Daoy (cell line): ENCODE measurements at regions not wholly inside any gene's neighbourhood (a gene's known extent, or its start where the extent isn't known, plus 50 kb on each side); places are given as distances from the start of the nearest gene placed in this dataset.

Experiments used
- DNase-seq: peaks from one replicate; pipeline ENCODE4 v3.0.0-alpha.2; 2015; ENCODE audit warnings: low read depth

- DNase-seq = no peak
Measured at GRCh38 chr4:25528391-25528790, 127.3 kb upstream of the SLC34A2 start.

GRCh38 chr4:25531272-25531671, 124.4 kb upstream of the SLC34A2 start:
- DNase-seq = no peak

- DNase-seq = no peak
Measured at GRCh38 chr4:25532591-25532990, 123.1 kb upstream of the SLC34A2 start.

- no peak for DNase-seq
Measured at GRCh38 chr4:25533256-25533655, 122.4 kb upstream of the SLC34A2 start.

- DNase-seq = peak; percentile 17
Measured at GRCh38 chr4:25535278-25535677, 120.4 kb upstream of the SLC34A2 start.

GRCh38 chr4:25535701-25536473, 119.8 kb upstream of the SLC34A2 start:
- no peak for DNase-seq

- no peak for DNase-seq
Measured at GRCh38 chr4:25536564-25537320, 118.9 kb upstream of the SLC34A2 start.

- no peak for DNase-seq
Measured at GRCh38 chr4:25538430-25538829, 117.2 kb upstream of the SLC34A2 start.

GRCh38 chr4:25539241-25539640, 116.4 kb upstream of the SLC34A2 start:
- DNase-seq = no peak

GRCh38 chr4:25540734-25541133, 114.9 kb upstream of the SLC34A2 start:
- no peak for DNase-seq

GRCh38 chr4:25547343-25547742, 108.3 kb upstream of the SLC34A2 start:
- no peak for DNase-seq

GRCh38 chr4:25549413-25549812, 106.2 kb upstream of the SLC34A2 start:
- DNase-seq = no peak

GRCh38 chr4:25550376-25551030, 105.1 kb upstream of the SLC34A2 start:
- no peak for DNase-seq

GRCh38 chr4:25551605-25552004, 104.0 kb upstream of the SLC34A2 start:
- DNase-seq = no peak

- DNase-seq = no peak
Measured at GRCh38 chr4:25552580-25553271, 102.9 kb upstream of the SLC34A2 start.

GRCh38 chr4:25559508-25559907, 96.1 kb upstream of the SLC34A2 start:
- DNase-seq = no peak

- DNase-seq = no peak
Measured at GRCh38 chr4:25560605-25561004, 95.0 kb upstream of the SLC34A2 start.

GRCh38 chr4:25563071-25563564, 92.5 kb upstream of the SLC34A2 start:
- peak; percentile 11 for DNase-seq

GRCh38 chr4:25564836-25565235, 90.8 kb upstream of the SLC34A2 start:
- no peak for DNase-seq

- DNase-seq = no peak
Measured at GRCh38 chr4:25567253-25567652, 88.4 kb upstream of the SLC34A2 start.

GRCh38 chr4:25569716-25570115, 85.9 kb upstream of the SLC34A2 start:
- DNase-seq = no peak

- no peak for DNase-seq
Measured at GRCh38 chr4:25575611-25576010, 80.0 kb upstream of the SLC34A2 start.
